ENCODE measurements at regions not wholly inside any gene's neighbourhood (a gene's known extent, or its start where the extent isn't known, plus 50 kb on each side); places are given as distances from the start of the nearest gene placed in this dataset.

- Mint-ChIP-seq H3K36me3 (no peaks in the 10 kb centered on the region), H3K4me3 (no peak overlapping the region), H3K4me1 (no peaks in the 10 kb centered on the region), H3K27me3 (no peaks in the 10 kb centered on the region), H3K27ac (no peak overlapping the region), H3K9me3 (no peaks in the 10 kb centered on the region)
- POLR2A ChIA-PET, result no interaction called here
- DNase-seq (no peak), ATAC-seq (ENCODE audit: low read depth) (no peak)
These were observed 209.7 kb downstream of the MACC1 start for GRCh38 chr7:20007510-20007909.

GRCh38 chr7:20005081-20005480 lies 212.1 kb downstream of the MACC1 start:
- Mint-ChIP-seq H3K4me1 (no peaks in the 10 kb centered on the region), H3K27me3 (no peaks in the 10 kb centered on the region), H3K36me3 (no peaks in the 10 kb centered on the region), H3K27ac (no peak overlapping the region), H3K4me3 (no peak overlapping the region), H3K9me3 (no peaks in the 10 kb centered on the region)
- ATAC-seq (ENCODE audit: low read depth), result no peak
- POLR2A ChIA-PET, result no interaction called here
- no peak for DNase-seq

GRCh38 chr7:19999681-20000080 lies 217.5 kb downstream of the MACC1 start:
- H3K27me3 Mint-ChIP-seq, result peaks cover 2% of the 10 kb centered on the region
- no peak overlapping the region for H3K27ac Mint-ChIP-seq
- no peak overlapping the region for H3K4me3 Mint-ChIP-seq
- POLR2A ChIA-PET, result no interaction called here
- no peak for ATAC-seq (ENCODE audit: low read depth)
- no peaks in the 10 kb centered on the region for H3K36me3 Mint-ChIP-seq
- no peaks in the 10 kb centered on the region for H3K4me1 Mint-ChIP-seq
- DNase-seq, result no peak
- H3K9me3 Mint-ChIP-seq, result no peaks in the 10 kb centered on the region

GRCh38 chr7:19991936-19992335 lies 218.5 kb upstream of the TMEM196 start:
- ATAC-seq (ENCODE audit: low read depth) (no peak), DNase-seq (no peak)
- Mint-ChIP-seq H3K36me3 (no peaks in the 10 kb centered on the region), H3K4me1 (no peaks in the 10 kb centered on the region), H3K4me3 (no peak overlapping the region), H3K9me3 (no peaks in the 10 kb centered on the region), H3K27me3 (no peaks in the 10 kb centered on the region), H3K27ac (no peak overlapping the region)
- POLR2A ChIA-PET, result no interaction called here

GRCh38 chr7:19989906-19990305 lies 216.5 kb upstream of the TMEM196 start:
- H3K36me3 Mint-ChIP-seq, result no peaks in the 10 kb centered on the region
- POLR2A ChIA-PET, result no interaction called here
- no peaks in the 10 kb centered on the region for H3K4me1 Mint-ChIP-seq
- ATAC-seq (ENCODE audit: low read depth) (no peak), DNase-seq (no peak)
- no peaks in the 10 kb centered on the region for H3K27me3 Mint-ChIP-seq
- no peak overlapping the region for H3K27ac Mint-ChIP-seq
- no peaks in the 10 kb centered on the region for H3K9me3 Mint-ChIP-seq
- no peak overlapping the region for H3K4me3 Mint-ChIP-seq

GRCh38 chr7:19988860-19989259 lies 215.4 kb upstream of the TMEM196 start:
- no peak for ATAC-seq (ENCODE audit: low read depth)

GRCh38 chr7:19984231-19984632 lies 210.8 kb upstream of the TMEM196 start:
- no peak overlapping the region for H3K27ac Mint-ChIP-seq
- no peaks in the 10 kb centered on the region for H3K36me3 Mint-ChIP-seq
- ATAC-seq (ENCODE audit: low read depth), result no peak
- no peak overlapping the region for H3K4me3 Mint-ChIP-seq
- DNase-seq, result no peak
- H3K4me1 Mint-ChIP-seq, result no peaks in the 10 kb centered on the region
- POLR2A ChIA-PET, result no interaction called here
- H3K27me3 Mint-ChIP-seq, result no peaks in the 10 kb centered on the region
- no peaks in the 10 kb centered on the region for H3K9me3 Mint-ChIP-seq

More at GRCh38 chr7:19988860-19989259, 215.4 kb upstream of the TMEM196 start:
- POLR2A ChIA-PET, result no interaction called here
- Mint-ChIP-seq H3K27me3 (no peaks in the 10 kb centered on the region), H3K4me1 (no peaks in the 10 kb centered on the region), H3K4me3 (no peak overlapping the region), H3K27ac (no peak overlapping the region), H3K36me3 (no peaks in the 10 kb centered on the region), H3K9me3 (no peaks in the 10 kb centered on the region)
- no peak for DNase-seq

GRCh38 chr7:19982841-19983835 lies 209.7 kb upstream of the TMEM196 start:
- no peak overlapping the region for H3K27ac Mint-ChIP-seq
- H3K27me3 Mint-ChIP-seq, result no peaks in the 10 kb centered on the region
- H3K4me3 Mint-ChIP-seq, result no peak overlapping the region
- POLR2A ChIA-PET, result no interaction called here
- H3K4me1 Mint-ChIP-seq, result no peaks in the 10 kb centered on the region
- no peak for ATAC-seq (ENCODE audit: low read depth)
- H3K9me3 Mint-ChIP-seq, result no peaks in the 10 kb centered on the region
- DNase-seq, result no peak
- no peaks in the 10 kb centered on the region for H3K36me3 Mint-ChIP-seq

GRCh38 chr7:19973581-19973980 lies 200.2 kb upstream of the TMEM196 start:
- H3K4me1 Mint-ChIP-seq, result no peaks in the 10 kb centered on the region
- no peak for ATAC-seq (ENCODE audit: low read depth)
- no peak overlapping the region for H3K27ac Mint-ChIP-seq
- POLR2A ChIA-PET, result no interaction called here
- H3K36me3 Mint-ChIP-seq, result no peaks in the 10 kb centered on the region
- no peaks in the 10 kb centered on the region for H3K27me3 Mint-ChIP-seq
- DNase-seq, result no peak
- H3K9me3 Mint-ChIP-seq, result no peaks in the 10 kb centered on the region
- H3K4me3 Mint-ChIP-seq, result no peak overlapping the region

GRCh38 chr7:19972876-19973275 lies 199.5 kb upstream of the TMEM196 start:
- H3K27ac Mint-ChIP-seq, result no peak overlapping the region
- no peaks in the 10 kb centered on the region for H3K9me3 Mint-ChIP-seq
- H3K4me1 Mint-ChIP-seq, result no peaks in the 10 kb centered on the region
- ATAC-seq (ENCODE audit: low read depth) (no peak), DNase-seq (no peak)
- H3K27me3 Mint-ChIP-seq, result no peaks in the 10 kb centered on the region
- POLR2A ChIA-PET, result no interaction called here
- H3K4me3 Mint-ChIP-seq, result no peak overlapping the region
- H3K36me3 Mint-ChIP-seq, result no peaks in the 10 kb centered on the region

GRCh38 chr7:19971956-19972355 lies 198.5 kb upstream of the TMEM196 start:
- no peaks in the 10 kb centered on the region for H3K27me3 Mint-ChIP-seq
- H3K27ac Mint-ChIP-seq, result no peak overlapping the region
- H3K36me3 Mint-ChIP-seq, result no peaks in the 10 kb centered on the region
- ATAC-seq (ENCODE audit: low read depth) (no peak), DNase-seq (no peak)
- POLR2A ChIA-PET, result no interaction called here
- H3K9me3 Mint-ChIP-seq, result no peaks in the 10 kb centered on the region
- H3K4me1 Mint-ChIP-seq, result no peaks in the 10 kb centered on the region
- no peak overlapping the region for H3K4me3 Mint-ChIP-seq

GRCh38 chr7:19970514-19970913 lies 197.1 kb upstream of the TMEM196 start:
- Mint-ChIP-seq H3K27ac (no peak overlapping the region), H3K9me3 (no peaks in the 10 kb centered on the region), H3K4me3 (no peak overlapping the region), H3K36me3 (no peaks in the 10 kb centered on the region), H3K4me1 (no peaks in the 10 kb centered on the region), H3K27me3 (no peaks in the 10 kb centered on the region)
- DNase-seq (no peak), ATAC-seq (ENCODE audit: low read depth) (no peak)
- POLR2A ChIA-PET, result no interaction called here

GRCh38 chr7:19969859-19970493 lies 196.6 kb upstream of the TMEM196 start:
- no peaks in the 10 kb centered on the region for H3K27me3 Mint-ChIP-seq
- H3K9me3 Mint-ChIP-seq, result no peaks in the 10 kb centered on the region
- no peaks in the 10 kb centered on the region for H3K36me3 Mint-ChIP-seq
- no peaks in the 10 kb centered on the region for H3K4me1 Mint-ChIP-seq
- DNase-seq (no peak), ATAC-seq (ENCODE audit: low read depth) (no peak)
- no peak overlapping the region for H3K27ac Mint-ChIP-seq
- POLR2A ChIA-PET, result no interaction called here
- no peak overlapping the region for H3K4me3 Mint-ChIP-seq

- DNase-seq, result no peak
- H3K36me3 Mint-ChIP-seq, result no peaks in the 10 kb centered on the region
- ATAC-seq (ENCODE audit: low read depth), result no peak
- peaks cover 1% of the 10 kb centered on the region for H3K9me3 Mint-ChIP-seq
- H3K4me3 Mint-ChIP-seq, result no peak overlapping the region
- no peaks in the 10 kb centered on the region for H3K27me3 Mint-ChIP-seq
- H3K27ac Mint-ChIP-seq, result no peak overlapping the region
- POLR2A ChIA-PET, result no interaction called here
- no peaks in the 10 kb centered on the region for H3K4me1 Mint-ChIP-seq
These were observed 190.8 kb upstream of the TMEM196 start for GRCh38 chr7:19964246-19964645.
